ENCODE measurements at regions not wholly inside any gene's neighbourhood (a gene's known extent, or its start where the extent isn't known, plus 50 kb on each side); places are given as distances from the start of the nearest gene placed in this dataset.

- peaks cover 8% of the 10 kb centered on the region for H3K36me3 ChIP-seq (ENCODE audit: control insufficient read depth, insufficient read depth, low read length)
- H3K4me3 ChIP-seq (ENCODE audit: low read depth, low read length): peak overlapping the region; percentile 80
- DNase-seq (ENCODE audit: low read depth): no peak
- no peak for TF ChIP-seq CTCF (IDR thresholded peaks at IDR 0.05; ENCODE audit: insufficient read depth, low read length, severe bottlenecking)
- H3K27me3 ChIP-seq (ENCODE audit: control insufficient read depth, insufficient read depth, low read length): no peaks in the 10 kb centered on the region
- FAIRE-seq: no peak
Observed at GRCh38 chr12:111037047-111037446, 116.7 kb upstream of the MYL2 start.

GRCh38 chr12:111035578-111036301 lies 115.4 kb upstream of the MYL2 start:
- no peaks in the 10 kb centered on the region for H3K27me3 ChIP-seq (ENCODE audit: control insufficient read depth, insufficient read depth, low read length)
- no peak for DNase-seq (ENCODE audit: low read depth)
- no peak for FAIRE-seq
- H3K36me3 ChIP-seq (ENCODE audit: control insufficient read depth, insufficient read depth, low read length): peaks cover 5% of the 10 kb centered on the region
- TF ChIP-seq CTCF (IDR thresholded peaks at IDR 0.05; ENCODE audit: insufficient read depth, low read length, severe bottlenecking): peak; percentile 14
- H3K4me3 ChIP-seq (ENCODE audit: low read depth, low read length): peak overlapping the region; percentile 80

GRCh38 chr12:111034886-111035577 lies 114.7 kb upstream of the MYL2 start:
- FAIRE-seq: no peak
- DNase-seq (ENCODE audit: low read depth): no peak
- peaks cover 3% of the 10 kb centered on the region for H3K36me3 ChIP-seq (ENCODE audit: control insufficient read depth, insufficient read depth, low read length)
- no peak for TF ChIP-seq CTCF (IDR thresholded peaks at IDR 0.05; ENCODE audit: insufficient read depth, low read length, severe bottlenecking)
- H3K4me3 ChIP-seq (ENCODE audit: low read depth, low read length): peak overlapping the region; percentile 80
- no peaks in the 10 kb centered on the region for H3K27me3 ChIP-seq (ENCODE audit: control insufficient read depth, insufficient read depth, low read length)

- Histone ChIP-seq H3K36me3 (ENCODE audit: control insufficient read depth, insufficient read depth, low read length) (peaks cover 2% of the 10 kb centered on the region), H3K27me3 (ENCODE audit: control insufficient read depth, insufficient read depth, low read length) (no peaks in the 10 kb centered on the region), H3K4me3 (ENCODE audit: low read depth, low read length) (peak within 1 kb of the TSS; percentile 80)
- FAIRE-seq: no peak
- DNase-seq (ENCODE audit: low read depth): peak; percentile 41
- TF ChIP-seq CTCF (IDR thresholded peaks at IDR 0.05; ENCODE audit: insufficient read depth, low read length, severe bottlenecking): no peak
Observed at GRCh38 chr12:111034083-111034885, 113.9 kb upstream of the MYL2 start, which contains the start of gene CUX2. TSS of gene CUX2 (plus strand) at chr12:111034165.

- Histone ChIP-seq H3K36me3 (ENCODE audit: control insufficient read depth, insufficient read depth, low read length) (no peaks in the 10 kb centered on the region), H3K4me3 (ENCODE audit: low read depth, low read length) (peak overlapping the region; percentile 80), H3K27me3 (ENCODE audit: control insufficient read depth, insufficient read depth, low read length) (no peaks in the 10 kb centered on the region)
- TF ChIP-seq CTCF (IDR thresholded peaks at IDR 0.05; ENCODE audit: insufficient read depth, low read length, severe bottlenecking): peak; percentile 65
- FAIRE-seq (no peak), DNase-seq (ENCODE audit: low read depth) (no peak)
Observed at GRCh38 chr12:111033281-111034082, 113.1 kb upstream of the MYL2 start.

Measured in bronchial epithelial cell (primary cell).